GM19452 (cell line): ENCODE measurements at regions not wholly inside any gene's neighbourhood (a gene's known extent, or its start where the extent isn't known, plus 50 kb on each side); places are given as distances from the start of the nearest gene placed in this dataset.

Experiments
- ATAC-seq: cut with Tn5 transposase; IDR thresholded peaks from one replicate; pipeline ENCODE4 v1.9.1; 2021; ENCODE audit not compliant: unreplicated experiment

- no peak for ATAC-seq
Observed at GRCh38 chr2:160868891-160869290, 291.3 kb upstream of the TANK start.

GRCh38 chr2:160869411-160869810 is 290.8 kb upstream of the TANK start:
- ATAC-seq = no peak

- ATAC-seq = no peak
Observed at GRCh38 chr2:160870729-160871465, 289.3 kb upstream of the TANK start.

GRCh38 chr2:160871953-160872352 is 288.3 kb upstream of the TANK start:
- ATAC-seq = no peak

- ATAC-seq = no peak
Observed at GRCh38 chr2:160876029-160876428, 284.2 kb upstream of the TANK start.

GRCh38 chr2:160876765-160877164 is 283.5 kb upstream of the TANK start:
- ATAC-seq = no peak

GRCh38 chr2:160878618-160879017 is 281.6 kb upstream of the TANK start:
- no peak for ATAC-seq

- no peak for ATAC-seq
Observed at GRCh38 chr2:160882906-160883305, 277.3 kb upstream of the TANK start.

- no peak for ATAC-seq
Observed at GRCh38 chr2:160884056-160884455, 276.2 kb upstream of the TANK start.

GRCh38 chr2:160889439-160890170 is 270.6 kb upstream of the TANK start:
- no peak for ATAC-seq

GRCh38 chr2:160890667-160891352 is 269.4 kb upstream of the TANK start:
- no peak for ATAC-seq

GRCh38 chr2:160891353-160891740 is 268.9 kb upstream of the TANK start:
- ATAC-seq = no peak

GRCh38 chr2:160892204-160892603 is 268.0 kb upstream of the TANK start:
- no peak for ATAC-seq

- no peak for ATAC-seq
Observed at GRCh38 chr2:160893581-160893980, 266.6 kb upstream of the TANK start.

GRCh38 chr2:160898581-160899307 is 261.5 kb upstream of the TANK start:
- ATAC-seq = no peak

- ATAC-seq = no peak
Observed at GRCh38 chr2:160901613-160902012, 258.6 kb upstream of the TANK start.

- no peak for ATAC-seq
Observed at GRCh38 chr2:160905862-160906261, 254.4 kb upstream of the TANK start.

GRCh38 chr2:160906878-160907277 is 253.3 kb upstream of the TANK start:
- ATAC-seq = no peak

GRCh38 chr2:160907738-160908137 is 252.5 kb upstream of the TANK start:
- no peak for ATAC-seq

GRCh38 chr2:160908157-160908556 is 252.1 kb upstream of the TANK start:
- ATAC-seq = no peak

- ATAC-seq = no peak
Observed at GRCh38 chr2:160909781-160910242, 250.4 kb upstream of the TANK start.
